GM12865 (cell line): ENCODE measurements at regions not wholly inside any gene's neighbourhood (a gene's known extent, or its start where the extent isn't known, plus 50 kb on each side); places are given as distances from the start of the nearest gene placed in this dataset.

Source experiments
- DNase-seq: peaks from one replicate; pipeline ENCODE4 v3.0.0; 2010; ENCODE audit warnings: low read depth
- H3K4me3 ChIP-seq: 2 replicates; pipeline ENCODE4 v1.5.1; 2011; ENCODE audit warnings: mild to moderate bottlenecking, low read depth, low read length, control low read depth
- TF ChIP-seq, protein P1 (sequence below): IDR thresholded peaks from 2 replicates; pipeline ENCODE4 v1.5.1; 2011; ENCODE audit warnings: low read length, control low read depth, low read depth, inconsistent platforms; ENCODE audit not compliant: insufficient read depth; ENCODE audit errors: missing control alignments

GRCh38 chr2:144156736-144157640 is 362.9 kb downstream of the ZEB2 start:
- H3K4me3 ChIP-seq: no peak overlapping the region
- TF ChIP-seq, protein P1, sequence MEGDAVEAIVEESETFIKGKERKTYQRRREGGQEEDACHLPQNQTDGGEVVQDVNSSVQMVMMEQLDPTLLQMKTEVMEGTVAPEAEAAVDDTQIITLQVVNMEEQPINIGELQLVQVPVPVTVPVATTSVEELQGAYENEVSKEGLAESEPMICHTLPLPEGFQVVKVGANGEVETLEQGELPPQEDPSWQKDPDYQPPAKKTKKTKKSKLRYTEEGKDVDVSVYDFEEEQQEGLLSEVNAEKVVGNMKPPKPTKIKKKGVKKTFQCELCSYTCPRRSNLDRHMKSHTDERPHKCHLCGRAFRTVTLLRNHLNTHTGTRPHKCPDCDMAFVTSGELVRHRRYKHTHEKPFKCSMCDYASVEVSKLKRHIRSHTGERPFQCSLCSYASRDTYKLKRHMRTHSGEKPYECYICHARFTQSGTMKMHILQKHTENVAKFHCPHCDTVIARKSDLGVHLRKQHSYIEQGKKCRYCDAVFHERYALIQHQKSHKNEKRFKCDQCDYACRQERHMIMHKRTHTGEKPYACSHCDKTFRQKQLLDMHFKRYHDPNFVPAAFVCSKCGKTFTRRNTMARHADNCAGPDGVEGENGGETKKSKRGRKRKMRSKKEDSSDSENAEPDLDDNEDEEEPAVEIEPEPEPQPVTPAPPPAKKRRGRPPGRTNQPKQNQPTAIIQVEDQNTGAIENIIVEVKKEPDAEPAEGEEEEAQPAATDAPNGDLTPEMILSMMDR: no peak
- peak; percentile 8 for DNase-seq

DNA sequence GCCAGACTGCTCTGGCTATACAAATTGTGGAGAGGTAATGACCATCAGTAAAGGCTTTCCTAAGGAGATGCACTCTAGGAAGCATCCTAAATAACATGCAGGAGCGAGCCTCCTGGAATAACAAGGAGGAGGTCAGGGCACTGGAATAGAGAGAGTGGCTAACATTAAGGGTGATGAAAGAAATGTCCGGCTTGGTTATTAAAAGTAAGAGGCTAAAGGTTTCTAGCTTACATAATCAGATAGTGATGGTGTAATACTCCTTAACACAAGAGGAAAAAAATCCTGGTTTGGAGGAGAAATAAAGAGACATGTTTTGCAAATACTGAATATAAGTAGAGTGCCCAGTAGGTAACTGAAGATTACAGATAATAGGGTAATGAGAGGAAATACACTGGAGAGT is 365.7 kb downstream of the ZEB2 start:
- TF ChIP-seq, protein P1: no peak
- H3K4me3 ChIP-seq: no peak overlapping the region
- DNase-seq: no peak

- TF ChIP-seq, protein P1: no peak
- no peak for DNase-seq
- H3K4me3 ChIP-seq: no peak overlapping the region
Observed at GRCh38 chr2:144152817-144153271, 367.1 kb downstream of the ZEB2 start.

DNA sequence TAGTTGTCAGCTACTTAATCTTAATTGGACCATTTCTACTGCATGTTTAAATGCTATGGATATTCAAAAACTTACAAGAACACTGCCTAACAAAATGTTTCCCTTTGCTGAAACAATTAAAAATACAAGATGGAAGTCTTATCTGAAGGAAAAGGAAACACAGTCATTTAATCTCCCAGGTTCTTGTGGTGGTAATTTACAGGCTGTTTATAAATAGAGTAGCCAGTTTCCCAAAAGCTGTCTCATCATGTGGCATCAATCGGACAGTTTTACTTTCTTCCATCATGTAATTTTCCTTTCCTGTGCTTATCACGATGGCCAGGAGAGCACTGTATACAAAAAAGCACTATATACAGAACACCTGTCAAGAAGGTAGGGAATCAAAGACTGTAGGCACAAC is 368.1 kb downstream of the ZEB2 start:
- no peak overlapping the region for H3K4me3 ChIP-seq
- TF ChIP-seq, protein P1: no peak
- DNase-seq: no peak

DNA sequence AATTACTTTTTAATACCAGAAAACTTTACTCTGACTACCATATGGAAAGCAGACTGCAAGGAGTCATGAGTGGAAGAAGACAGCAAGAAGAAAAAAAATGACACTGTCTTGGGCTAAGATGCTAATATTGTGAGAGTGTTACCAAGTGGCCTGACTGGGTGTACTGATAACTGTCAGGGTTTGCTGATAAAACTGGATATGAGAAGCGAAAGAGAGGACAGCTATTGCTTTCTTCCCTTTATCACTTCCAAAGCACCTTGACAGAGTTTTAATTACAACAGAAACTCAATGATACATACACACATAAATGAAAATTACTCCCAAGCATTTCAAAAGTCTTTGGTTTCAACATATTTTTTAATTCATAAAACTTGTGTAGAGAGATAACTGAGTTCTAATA is 368.5 kb downstream of the ZEB2 start:
- TF ChIP-seq, protein P1: no peak
- no peak for DNase-seq
- H3K4me3 ChIP-seq: no peak overlapping the region

- TF ChIP-seq, protein P1: no peak
- DNase-seq: no peak
- no peak overlapping the region for H3K4me3 ChIP-seq
Observed at GRCh38 chr2:144147356-144147755, 372.6 kb downstream of the ZEB2 start.
